ENCODE measurements at regions not wholly inside any gene's neighbourhood (a gene's known extent, or its start where the extent isn't known, plus 50 kb on each side); places are given as distances from the start of the nearest gene placed in this dataset.

DNA sequence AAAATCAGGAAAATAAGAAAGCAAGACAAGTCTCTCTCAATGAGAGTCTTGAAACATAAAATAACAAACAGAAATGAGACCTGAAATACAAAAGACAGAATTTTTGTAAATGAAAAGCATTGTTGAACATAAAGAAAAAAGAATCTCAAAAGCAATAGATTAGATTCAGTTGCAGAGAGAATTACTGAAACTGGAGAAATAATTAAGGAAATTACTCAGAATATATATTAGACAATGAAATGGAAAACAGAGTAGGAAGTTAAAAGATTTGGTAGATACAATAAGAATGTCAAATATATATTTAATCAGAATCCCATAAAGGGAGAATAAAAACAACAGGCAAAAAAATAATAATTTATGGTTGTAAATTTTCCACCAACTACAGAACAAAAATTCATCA lies 308.3 kb downstream of the CRPPA start:
- TF ChIP-seq, protein P1, sequence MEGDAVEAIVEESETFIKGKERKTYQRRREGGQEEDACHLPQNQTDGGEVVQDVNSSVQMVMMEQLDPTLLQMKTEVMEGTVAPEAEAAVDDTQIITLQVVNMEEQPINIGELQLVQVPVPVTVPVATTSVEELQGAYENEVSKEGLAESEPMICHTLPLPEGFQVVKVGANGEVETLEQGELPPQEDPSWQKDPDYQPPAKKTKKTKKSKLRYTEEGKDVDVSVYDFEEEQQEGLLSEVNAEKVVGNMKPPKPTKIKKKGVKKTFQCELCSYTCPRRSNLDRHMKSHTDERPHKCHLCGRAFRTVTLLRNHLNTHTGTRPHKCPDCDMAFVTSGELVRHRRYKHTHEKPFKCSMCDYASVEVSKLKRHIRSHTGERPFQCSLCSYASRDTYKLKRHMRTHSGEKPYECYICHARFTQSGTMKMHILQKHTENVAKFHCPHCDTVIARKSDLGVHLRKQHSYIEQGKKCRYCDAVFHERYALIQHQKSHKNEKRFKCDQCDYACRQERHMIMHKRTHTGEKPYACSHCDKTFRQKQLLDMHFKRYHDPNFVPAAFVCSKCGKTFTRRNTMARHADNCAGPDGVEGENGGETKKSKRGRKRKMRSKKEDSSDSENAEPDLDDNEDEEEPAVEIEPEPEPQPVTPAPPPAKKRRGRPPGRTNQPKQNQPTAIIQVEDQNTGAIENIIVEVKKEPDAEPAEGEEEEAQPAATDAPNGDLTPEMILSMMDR (IDR thresholded peaks at IDR 0.05) = no peak
- no peak for TF ChIP-seq POLR2A (IDR thresholded peaks at IDR 0.05)

All from thyroid gland (tissue), 4 donors.